AG09319 (cell line): ENCODE measurements at regions not wholly inside any gene's neighbourhood (a gene's known extent, or its start where the extent isn't known, plus 50 kb on each side); places are given as distances from the start of the nearest gene placed in this dataset.
"Not testable (repeated sequence)": the region's sequence is repeated elsewhere in the genome, so short reads cannot be mapped to it uniquely, and the experiment has no call there.

ENCODE experiments used
- DNase-seq: peaks from one replicate; pipeline ENCODE4 v3.0.0-alpha.2; 2010; ENCODE audit warnings: low read depth; ENCODE audit errors: extremely low read depth
- TF ChIP-seq, protein P1 (sequence below): IDR thresholded peaks from 2 replicates; pipeline ENCODE4 v1.5.1; 2011; ENCODE audit warnings: low read depth, mild to moderate bottlenecking, inconsistent platforms, low read length, moderate library complexity

GRCh38 chr6:9240861-9241260, 805.5 kb upstream of the SLC35B3 start:
- TF ChIP-seq, protein P1, sequence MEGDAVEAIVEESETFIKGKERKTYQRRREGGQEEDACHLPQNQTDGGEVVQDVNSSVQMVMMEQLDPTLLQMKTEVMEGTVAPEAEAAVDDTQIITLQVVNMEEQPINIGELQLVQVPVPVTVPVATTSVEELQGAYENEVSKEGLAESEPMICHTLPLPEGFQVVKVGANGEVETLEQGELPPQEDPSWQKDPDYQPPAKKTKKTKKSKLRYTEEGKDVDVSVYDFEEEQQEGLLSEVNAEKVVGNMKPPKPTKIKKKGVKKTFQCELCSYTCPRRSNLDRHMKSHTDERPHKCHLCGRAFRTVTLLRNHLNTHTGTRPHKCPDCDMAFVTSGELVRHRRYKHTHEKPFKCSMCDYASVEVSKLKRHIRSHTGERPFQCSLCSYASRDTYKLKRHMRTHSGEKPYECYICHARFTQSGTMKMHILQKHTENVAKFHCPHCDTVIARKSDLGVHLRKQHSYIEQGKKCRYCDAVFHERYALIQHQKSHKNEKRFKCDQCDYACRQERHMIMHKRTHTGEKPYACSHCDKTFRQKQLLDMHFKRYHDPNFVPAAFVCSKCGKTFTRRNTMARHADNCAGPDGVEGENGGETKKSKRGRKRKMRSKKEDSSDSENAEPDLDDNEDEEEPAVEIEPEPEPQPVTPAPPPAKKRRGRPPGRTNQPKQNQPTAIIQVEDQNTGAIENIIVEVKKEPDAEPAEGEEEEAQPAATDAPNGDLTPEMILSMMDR = no peak
- DNase-seq = no peak

- TF ChIP-seq, protein P1 = no peak
- DNase-seq = no peak
Observed at GRCh38 chr6:9236443-9236842, 801.1 kb upstream of the SLC35B3 start.

DNA sequence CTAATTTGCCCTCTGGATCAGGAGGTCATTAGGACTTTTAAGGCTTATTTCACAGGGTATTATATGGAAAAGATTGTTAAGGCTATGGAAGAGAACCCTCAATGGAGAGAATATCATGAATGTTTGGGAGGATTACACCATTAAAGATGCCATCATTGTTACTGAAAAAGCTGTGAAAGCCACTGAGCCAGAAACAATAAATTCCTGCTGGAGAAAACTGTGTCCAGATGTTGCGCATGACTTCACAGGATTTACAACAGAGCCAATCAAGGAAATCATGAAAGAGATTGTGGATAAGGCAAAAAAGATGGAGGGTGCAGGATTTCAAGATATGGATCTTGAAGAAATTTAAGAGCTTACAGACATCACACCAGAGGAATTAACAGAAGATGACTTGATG, 798.3 kb upstream of the SLC35B3 start:
- DNase-seq = no peak
- TF ChIP-seq, protein P1 = no peak

- TF ChIP-seq, protein P1 = no peak
- DNase-seq = no peak
Observed at GRCh38 chr6:9233226-9233625, 797.9 kb upstream of the SLC35B3 start.

- TF ChIP-seq, protein P1 = no peak
- DNase-seq = no peak
Observed at GRCh38 chr6:9225441-9225871, 790.1 kb upstream of the SLC35B3 start.

DNA sequence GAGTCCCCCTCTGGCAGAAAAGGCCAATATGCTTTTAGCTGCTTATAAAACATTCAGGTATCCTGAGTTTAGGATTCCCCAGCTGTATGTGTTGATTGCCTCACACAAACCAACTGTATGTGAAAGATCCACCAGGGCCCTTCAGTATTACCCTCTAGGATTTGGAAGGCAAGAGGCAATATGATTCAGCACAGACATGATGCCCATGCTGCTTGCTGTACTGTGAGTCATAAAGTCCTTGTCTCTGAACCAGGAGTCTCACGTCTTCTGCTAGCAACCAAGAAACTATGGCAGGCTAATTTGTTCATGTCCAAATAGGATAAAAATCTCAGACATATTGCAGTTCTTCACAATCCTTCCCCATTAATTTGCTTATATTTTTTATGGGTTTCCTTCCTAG, 789.2 kb upstream of the SLC35B3 start:
- TF ChIP-seq, protein P1 = no peak
- DNase-seq = no peak

- DNase-seq = not testable (repeated sequence)
Observed at GRCh38 chr6:9213717-9214116, 778.4 kb upstream of the SLC35B3 start.

DNA sequence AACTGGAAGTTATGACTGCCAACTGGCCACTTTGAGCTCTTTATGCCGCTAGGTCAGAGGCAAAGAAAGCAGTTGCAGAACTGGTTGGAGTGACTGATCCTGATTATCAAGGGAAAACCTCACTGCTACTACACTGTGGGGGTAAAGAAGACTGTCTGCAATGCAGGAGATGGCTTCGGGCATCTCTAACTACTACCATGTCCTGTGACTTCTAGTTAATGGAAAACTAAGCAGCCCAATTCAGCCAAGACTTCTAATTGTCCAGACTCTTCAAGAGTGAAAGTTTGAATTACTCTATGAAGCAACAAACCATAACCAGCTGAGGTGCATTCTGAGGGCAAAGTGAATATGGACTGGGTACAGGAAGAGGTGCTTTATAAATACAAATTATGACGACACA, 773.6 kb upstream of the SLC35B3 start:
- DNase-seq = no peak
- TF ChIP-seq, protein P1 = no peak
